HG03025 (cell line): ENCODE measurements at regions not wholly inside any gene's neighbourhood (a gene's known extent, or its start where the extent isn't known, plus 50 kb on each side); places are given as distances from the start of the nearest gene placed in this dataset.

ENCODE experiments used
- ATAC-seq: cut with Tn5 transposase; IDR thresholded peaks from one replicate; pipeline ENCODE4 v1.9.1; 2021; ENCODE audit warnings: mild to moderate bottlenecking, moderate library complexity; ENCODE audit not compliant: unreplicated experiment, low FRiP score

DNA sequence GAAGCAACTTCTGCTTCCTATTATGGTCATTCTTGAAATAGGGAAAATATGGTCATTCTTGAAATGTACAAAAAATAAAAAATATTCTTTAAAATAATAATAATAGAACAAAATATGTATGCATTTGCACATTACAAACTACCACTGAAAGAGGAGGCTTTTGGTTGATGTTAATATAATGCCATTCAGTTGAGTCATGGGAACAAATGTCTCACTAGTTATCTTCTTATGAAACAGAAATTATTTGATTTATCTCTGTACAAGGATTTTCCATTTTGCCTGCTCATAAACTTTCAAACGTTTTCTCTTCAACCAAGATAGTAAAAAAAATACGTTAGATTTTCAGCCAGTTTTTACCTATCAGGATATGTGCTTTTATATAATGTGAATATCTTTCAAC is 1662.7 kb downstream of the OTOL1 start:
- no peak for ATAC-seq

GRCh38 chr3:163139600-163139999 is 1643.0 kb downstream of the OTOL1 start:
- no peak for ATAC-seq

DNA sequence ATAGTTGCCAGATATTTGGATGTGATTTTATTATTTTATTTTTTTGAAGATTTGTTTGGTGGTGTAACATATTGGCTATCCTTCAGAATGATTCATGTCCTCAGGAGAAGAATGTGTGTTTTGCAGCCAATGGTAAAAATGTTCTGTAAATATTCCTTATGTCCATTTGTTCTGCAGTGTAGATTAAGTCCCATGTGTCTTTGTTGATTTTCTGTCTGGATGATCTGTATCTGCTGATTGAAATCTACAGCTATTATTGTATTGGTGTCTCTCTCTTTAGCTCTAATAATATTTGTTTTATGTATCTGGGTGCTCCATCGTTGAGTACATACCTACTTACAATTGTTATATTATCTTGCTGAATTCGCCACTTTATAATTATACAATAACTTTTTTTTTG is 1641.7 kb downstream of the OTOL1 start:
- no peak for ATAC-seq

DNA sequence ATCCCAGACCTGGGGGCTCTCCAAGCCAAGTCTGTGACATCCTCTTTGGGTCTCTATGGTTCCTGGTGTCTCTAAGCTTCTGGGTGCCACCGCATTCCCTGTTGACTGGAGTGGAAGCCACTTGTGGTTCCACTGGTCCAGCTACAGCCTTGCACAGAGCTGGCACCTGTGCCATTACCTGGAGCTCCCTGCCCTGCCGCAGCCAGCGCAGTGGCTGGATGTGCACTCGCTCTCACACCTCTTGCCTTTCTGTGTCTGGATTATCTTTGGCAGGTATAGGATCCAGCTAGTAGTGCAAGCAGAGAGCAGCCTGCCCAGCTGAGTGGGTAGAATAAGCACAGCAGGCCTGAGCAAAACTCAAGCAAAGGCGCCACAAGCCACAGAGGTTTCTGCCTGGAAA is 1635.5 kb downstream of the OTOL1 start:
- ATAC-seq: no peak

GRCh38 chr3:163129287-163129686 is 1632.7 kb downstream of the OTOL1 start:
- ATAC-seq: no peak

DNA sequence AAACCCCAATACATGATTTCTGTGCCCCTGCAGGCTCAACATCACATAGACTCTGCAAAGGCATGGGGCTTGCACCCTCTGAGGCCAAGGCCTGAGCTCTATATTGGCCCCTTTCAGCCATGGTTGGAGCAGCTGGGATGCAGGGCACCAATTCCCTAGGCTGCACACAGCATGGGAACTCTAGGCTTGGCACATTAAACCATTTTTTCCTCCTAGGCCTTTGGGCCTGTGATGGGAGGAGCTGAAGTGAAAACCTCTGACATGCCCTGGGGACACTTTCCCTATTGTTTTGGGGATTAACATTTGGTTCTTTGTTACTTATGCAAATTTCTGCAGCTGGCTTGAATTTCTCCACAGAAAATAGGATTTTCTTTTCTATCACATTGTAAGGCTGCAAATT is 1629.5 kb downstream of the OTOL1 start:
- no peak for ATAC-seq
